ENCODE measurements at regions not wholly inside any gene's neighbourhood (a gene's known extent, or its start where the extent isn't known, plus 50 kb on each side); places are given as distances from the start of the nearest gene placed in this dataset.
"Not testable (repeated sequence)": the region's sequence is repeated elsewhere in the genome, so short reads cannot be mapped to it uniquely, and the experiment has no call there.

GRCh38 chr1:166307261-166308188 is 140.7 kb upstream of the FAM78B start:
- no peak for DNase-seq

- not testable (repeated sequence) for DNase-seq
These were observed 149.5 kb upstream of the FAM78B start for GRCh38 chr1:166316306-166316705.

GRCh38 chr1:166322470-166322869 is 155.7 kb upstream of the FAM78B start:
- DNase-seq, result no peak

GRCh38 chr1:166327886-166328285 is 161.1 kb upstream of the FAM78B start:
- DNase-seq, result no peak

GRCh38 chr1:166328956-166329355 is 162.2 kb upstream of the FAM78B start:
- no peak for DNase-seq

- DNase-seq, result no peak
These were observed 163.3 kb upstream of the FAM78B start for GRCh38 chr1:166330096-166330495.

GRCh38 chr1:166338105-166338504 is 171.3 kb upstream of the FAM78B start:
- no peak for DNase-seq

GRCh38 chr1:166340709-166341108 is 173.9 kb upstream of the FAM78B start:
- no peak for DNase-seq

- DNase-seq, result no peak
These were observed 176.5 kb upstream of the FAM78B start for GRCh38 chr1:166343276-166343675.

- no peak for DNase-seq
These were observed 183.7 kb upstream of the FAM78B start for GRCh38 chr1:166350490-166350889.

- no peak for DNase-seq
These were observed 184.9 kb upstream of the FAM78B start for GRCh38 chr1:166351676-166352075.

- DNase-seq, result no peak
These were observed 186.4 kb upstream of the FAM78B start for GRCh38 chr1:166353213-166353612.

GRCh38 chr1:166354406-166354805 is 187.6 kb upstream of the FAM78B start:
- no peak for DNase-seq

- DNase-seq, result no peak
These were observed 198.3 kb upstream of the FAM78B start for GRCh38 chr1:166365081-166365480.

GRCh38 chr1:166368030-166368429 is 201.2 kb upstream of the FAM78B start:
- DNase-seq, result no peak

- no peak for DNase-seq
These were observed 211.1 kb upstream of the FAM78B start for GRCh38 chr1:166377896-166378295.

GRCh38 chr1:166378805-166379204 is 212.0 kb upstream of the FAM78B start:
- no peak for DNase-seq

GRCh38 chr1:166379447-166379846 is 212.6 kb upstream of the FAM78B start:
- no peak for DNase-seq

GRCh38 chr1:166383137-166383536 is 216.3 kb upstream of the FAM78B start:
- DNase-seq, result no peak

- DNase-seq, result no peak
These were observed 217.0 kb upstream of the FAM78B start for GRCh38 chr1:166383635-166384346.

- no peak for DNase-seq
These were observed 218.1 kb upstream of the FAM78B start for GRCh38 chr1:166384948-166385347.

- DNase-seq, result no peak
These were observed 223.7 kb upstream of the FAM78B start for GRCh38 chr1:166390366-166391033.

Measured in occipital lobe (tissue), 1 donor.